ENCODE measurements at regions not wholly inside any gene's neighbourhood (a gene's known extent, or its start where the extent isn't known, plus 50 kb on each side); places are given as distances from the start of the nearest gene placed in this dataset.
"Not testable (repeated sequence)": the region's sequence is repeated elsewhere in the genome, so short reads cannot be mapped to it uniquely, and the experiment has no call there.

DNA sequence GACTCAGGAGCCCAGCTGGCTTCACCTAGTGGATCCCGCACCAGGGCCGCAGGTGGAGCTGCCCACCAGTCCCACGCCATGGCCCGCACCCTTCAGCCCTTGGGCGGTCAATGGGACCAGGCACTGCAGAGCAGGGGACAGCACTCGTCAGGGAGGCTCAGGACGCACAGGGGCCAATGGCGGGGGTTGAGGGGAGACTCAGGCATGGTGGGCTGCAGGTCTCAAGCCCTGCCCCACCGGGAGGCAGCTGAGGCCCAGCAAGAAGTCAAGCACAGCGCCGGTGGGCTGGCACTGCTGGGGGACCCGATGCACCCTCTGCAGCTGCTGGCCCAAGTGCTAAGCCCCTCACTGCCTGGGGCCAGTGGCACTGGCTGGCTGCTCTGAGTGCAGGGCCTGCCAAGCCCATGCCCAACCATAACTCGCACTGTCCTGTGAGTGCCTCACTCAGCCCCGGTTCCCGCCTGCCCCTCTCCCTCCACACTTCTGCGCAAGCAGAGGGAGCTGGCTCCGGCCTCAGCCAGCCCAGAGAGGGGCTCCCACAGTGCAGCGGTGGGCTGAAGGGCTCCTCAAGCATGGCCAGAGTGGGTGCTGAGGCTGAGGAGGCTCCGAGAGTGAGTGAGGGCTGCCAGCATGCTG lies 111.7 kb upstream of the PGR start:
- Histone ChIP-seq H3K9me2 (ENCODE audit: low read depth, low read length) (no peaks in the 10 kb centered on the region), H2AFZ (ENCODE audit: low read length) (no peak overlapping the region), H3K9ac (ENCODE audit: low read length) (no peak overlapping the region), H3K4me3 (ENCODE audit: low read depth, low read length, poor library complexity, severe bottlenecking) (no peak overlapping the region), H3K36me3 (ENCODE audit: insufficient read depth, low read length) (no peaks in the 10 kb centered on the region), H3K27ac (ENCODE audit: low read depth, low read length, poor library complexity, severe bottlenecking) (no peak overlapping the region), H3K9me3 (ENCODE audit: low read length) (no peaks in the 10 kb centered on the region), H3K79me2 (ENCODE audit: insufficient read depth, low read length) (no peaks in the 10 kb centered on the region), H4K20me1 (ENCODE audit: insufficient read depth, low read length) (no peaks in the 10 kb centered on the region), H3K4me2 (ENCODE audit: low read length) (no peak overlapping the region), H3K4me1 (ENCODE audit: insufficient read depth, low read length, severe bottlenecking) (no peaks in the 10 kb centered on the region), H3F3A (ENCODE audit: insufficient read depth, low read length) (no peaks in the 10 kb centered on the region), H3K27me3 (ENCODE audit: insufficient read depth, low read length) (no peaks in the 10 kb centered on the region)
- TF ChIP-seq, protein P1, sequence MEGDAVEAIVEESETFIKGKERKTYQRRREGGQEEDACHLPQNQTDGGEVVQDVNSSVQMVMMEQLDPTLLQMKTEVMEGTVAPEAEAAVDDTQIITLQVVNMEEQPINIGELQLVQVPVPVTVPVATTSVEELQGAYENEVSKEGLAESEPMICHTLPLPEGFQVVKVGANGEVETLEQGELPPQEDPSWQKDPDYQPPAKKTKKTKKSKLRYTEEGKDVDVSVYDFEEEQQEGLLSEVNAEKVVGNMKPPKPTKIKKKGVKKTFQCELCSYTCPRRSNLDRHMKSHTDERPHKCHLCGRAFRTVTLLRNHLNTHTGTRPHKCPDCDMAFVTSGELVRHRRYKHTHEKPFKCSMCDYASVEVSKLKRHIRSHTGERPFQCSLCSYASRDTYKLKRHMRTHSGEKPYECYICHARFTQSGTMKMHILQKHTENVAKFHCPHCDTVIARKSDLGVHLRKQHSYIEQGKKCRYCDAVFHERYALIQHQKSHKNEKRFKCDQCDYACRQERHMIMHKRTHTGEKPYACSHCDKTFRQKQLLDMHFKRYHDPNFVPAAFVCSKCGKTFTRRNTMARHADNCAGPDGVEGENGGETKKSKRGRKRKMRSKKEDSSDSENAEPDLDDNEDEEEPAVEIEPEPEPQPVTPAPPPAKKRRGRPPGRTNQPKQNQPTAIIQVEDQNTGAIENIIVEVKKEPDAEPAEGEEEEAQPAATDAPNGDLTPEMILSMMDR (IDR thresholded peaks at IDR 0.05; ENCODE audit: low read length), result no peak

DNA sequence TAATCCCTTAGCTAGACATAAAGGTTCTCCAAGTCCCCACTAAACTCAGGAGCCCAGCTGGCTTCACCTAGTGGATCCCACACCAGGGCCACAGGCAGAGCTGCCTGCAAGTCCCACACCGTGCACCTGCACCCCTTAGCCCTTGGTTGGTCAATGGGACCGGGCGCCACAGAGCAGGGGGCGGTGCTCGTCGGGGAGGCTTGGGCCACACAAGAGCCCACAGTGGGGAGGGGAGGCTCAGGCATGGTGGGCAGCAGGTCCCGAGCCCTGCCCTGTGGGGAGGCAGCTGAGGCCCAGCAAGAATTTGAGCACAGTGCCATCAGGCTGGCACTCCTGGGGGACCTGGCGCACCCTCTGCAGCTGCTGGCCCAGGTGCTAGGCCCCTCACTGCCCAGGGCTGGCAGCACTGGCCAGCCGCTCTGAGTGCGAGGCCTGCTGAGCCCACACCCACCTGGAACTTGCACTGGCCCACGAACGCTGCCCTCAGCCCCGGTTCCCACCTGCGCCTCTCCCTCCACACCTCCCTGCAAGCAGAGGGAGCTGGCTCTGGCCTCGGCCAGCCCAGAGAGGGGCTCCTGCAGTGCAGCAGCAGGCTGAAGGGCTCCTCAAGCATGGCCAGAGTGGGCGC lies 101.7 kb upstream of the PGR start:
- H3K9ac ChIP-seq (ENCODE audit: low read length); H3K36me3 ChIP-seq (ENCODE audit: insufficient read depth, low read length); H3K27ac ChIP-seq (ENCODE audit: low read depth, low read length, poor library complexity, severe bottlenecking); H2AFZ ChIP-seq (ENCODE audit: low read length); H3K79me2 ChIP-seq (ENCODE audit: insufficient read depth, low read length); H3K9me3 ChIP-seq (ENCODE audit: low read length); H3K4me1 ChIP-seq (ENCODE audit: insufficient read depth, low read length, severe bottlenecking); H3K4me3 ChIP-seq (ENCODE audit: low read depth, low read length, poor library complexity, severe bottlenecking); H3K4me2 ChIP-seq (ENCODE audit: low read length); H4K20me1 ChIP-seq (ENCODE audit: insufficient read depth, low read length); H3F3A ChIP-seq (ENCODE audit: insufficient read depth, low read length); H3K9me2 ChIP-seq (ENCODE audit: low read depth, low read length); H3K27me3 ChIP-seq (ENCODE audit: insufficient read depth, low read length): not testable (repeated sequence)

DNA sequence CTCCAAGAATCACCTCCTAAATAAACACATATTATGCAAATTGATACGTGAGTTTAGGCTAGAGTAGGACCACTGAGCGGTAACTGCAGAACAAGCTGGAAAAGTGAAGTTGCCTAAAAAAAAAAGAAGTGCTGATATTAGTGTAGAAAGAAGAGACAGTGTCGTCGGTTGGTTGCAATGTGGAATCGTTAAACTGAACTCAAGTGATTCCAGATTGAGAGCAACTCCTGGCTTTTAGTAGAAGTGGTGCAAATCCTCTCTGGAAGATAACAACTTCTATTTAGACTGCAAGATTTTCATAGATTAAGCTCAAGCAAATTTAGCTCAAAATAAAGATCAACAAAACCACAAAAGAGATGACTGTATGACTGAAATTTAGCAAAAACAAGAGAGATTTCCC lies 97.0 kb upstream of the PGR start:
- Histone ChIP-seq H3K27me3 (ENCODE audit: insufficient read depth, low read length) (no peaks in the 10 kb centered on the region), H4K20me1 (ENCODE audit: insufficient read depth, low read length) (no peaks in the 10 kb centered on the region), H3K27ac (ENCODE audit: low read depth, low read length, poor library complexity, severe bottlenecking) (no peak overlapping the region), H3K36me3 (ENCODE audit: insufficient read depth, low read length) (no peaks in the 10 kb centered on the region), H3K4me1 (ENCODE audit: insufficient read depth, low read length, severe bottlenecking) (no peaks in the 10 kb centered on the region), H3K9ac (ENCODE audit: low read length) (no peak overlapping the region), H3K9me2 (ENCODE audit: low read depth, low read length) (no peaks in the 10 kb centered on the region), H3F3A (ENCODE audit: insufficient read depth, low read length) (no peaks in the 10 kb centered on the region), H3K4me2 (ENCODE audit: low read length) (no peak overlapping the region), H3K9me3 (ENCODE audit: low read length) (no peaks in the 10 kb centered on the region), H3K79me2 (ENCODE audit: insufficient read depth, low read length) (no peaks in the 10 kb centered on the region), H3K4me3 (ENCODE audit: low read depth, low read length, poor library complexity, severe bottlenecking) (no peak overlapping the region), H2AFZ (ENCODE audit: low read length) (no peak overlapping the region)
- TF ChIP-seq EZH2 (IDR thresholded peaks at IDR 0.05; ENCODE audit: borderline replicate concordance, low read length), result no peak

DNA sequence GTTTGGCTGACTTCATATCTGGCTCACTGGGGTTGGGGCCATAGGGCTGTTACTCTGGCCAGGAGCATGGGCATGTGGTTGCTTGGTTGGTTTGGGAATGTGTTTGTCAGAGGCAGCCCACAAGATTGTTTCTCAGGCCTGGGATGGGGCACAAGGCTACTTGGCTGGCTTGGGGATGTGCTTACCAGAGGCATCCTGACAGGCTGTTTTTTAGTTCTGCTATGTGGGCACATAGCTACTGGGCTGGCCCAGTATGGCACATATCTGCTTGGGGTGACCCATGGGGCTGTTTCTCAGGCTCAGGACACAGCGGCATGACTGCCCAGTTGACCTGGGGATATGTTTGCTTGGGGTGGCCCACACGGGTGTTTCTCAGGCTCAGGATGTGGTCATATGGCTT lies 94.6 kb upstream of the PGR start:
- H3K36me3 ChIP-seq (ENCODE audit: insufficient read depth, low read length), result no peaks in the 10 kb centered on the region
- no peak overlapping the region for H2AFZ ChIP-seq (ENCODE audit: low read length)
- no peak overlapping the region for H3K4me3 ChIP-seq (ENCODE audit: low read depth, low read length, poor library complexity, severe bottlenecking)
- no peaks in the 10 kb centered on the region for H3K9me3 ChIP-seq (ENCODE audit: low read length)
- H3K79me2 ChIP-seq (ENCODE audit: insufficient read depth, low read length), result no peaks in the 10 kb centered on the region
- no peak overlapping the region for H3K4me2 ChIP-seq (ENCODE audit: low read length)
- H3F3A ChIP-seq (ENCODE audit: insufficient read depth, low read length), result no peaks in the 10 kb centered on the region
- H3K9ac ChIP-seq (ENCODE audit: low read length), result no peak overlapping the region
- H4K20me1 ChIP-seq (ENCODE audit: insufficient read depth, low read length), result no peaks in the 10 kb centered on the region
- TF ChIP-seq, protein P1 (IDR thresholded peaks at IDR 0.05; ENCODE audit: low read length), result no peak
- no peak for TF ChIP-seq EZH2 (IDR thresholded peaks at IDR 0.05; ENCODE audit: borderline replicate concordance, low read length)
- no peak overlapping the region for H3K27ac ChIP-seq (ENCODE audit: low read depth, low read length, poor library complexity, severe bottlenecking)
- no peaks in the 10 kb centered on the region for H3K27me3 ChIP-seq (ENCODE audit: insufficient read depth, low read length)
- H3K4me1 ChIP-seq (ENCODE audit: insufficient read depth, low read length, severe bottlenecking), result no peaks in the 10 kb centered on the region
- no peaks in the 10 kb centered on the region for H3K9me2 ChIP-seq (ENCODE audit: low read depth, low read length)

DNA sequence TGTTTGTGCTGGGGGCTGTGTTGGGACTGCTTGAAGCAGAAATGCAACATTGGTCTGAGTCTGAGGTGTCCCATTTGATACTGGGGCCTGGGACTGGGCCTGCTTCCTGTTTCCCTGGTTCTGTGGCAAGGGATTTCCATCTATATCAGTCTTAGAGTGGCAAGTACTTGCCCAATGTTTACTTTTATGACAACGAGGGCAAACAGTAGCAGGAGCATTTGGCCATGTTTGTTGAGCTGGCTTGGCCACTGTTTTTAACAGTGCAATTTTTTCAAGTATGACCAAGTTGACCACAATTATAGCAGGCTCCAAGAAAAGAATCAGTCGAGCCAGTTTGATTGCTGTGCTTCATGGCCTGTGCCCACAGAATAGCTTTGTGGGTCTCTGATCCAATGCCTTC lies 88.5 kb upstream of the PGR start:
- H3K9me2 ChIP-seq (ENCODE audit: low read depth, low read length); H3K4me1 ChIP-seq (ENCODE audit: insufficient read depth, low read length, severe bottlenecking); H3K27ac ChIP-seq (ENCODE audit: low read depth, low read length, poor library complexity, severe bottlenecking); H3K79me2 ChIP-seq (ENCODE audit: insufficient read depth, low read length); H3F3A ChIP-seq (ENCODE audit: insufficient read depth, low read length); H3K4me3 ChIP-seq (ENCODE audit: low read depth, low read length, poor library complexity, severe bottlenecking); H3K27me3 ChIP-seq (ENCODE audit: insufficient read depth, low read length); H3K9ac ChIP-seq (ENCODE audit: low read length); H3K4me2 ChIP-seq (ENCODE audit: low read length); H3K9me3 ChIP-seq (ENCODE audit: low read length); H2AFZ ChIP-seq (ENCODE audit: low read length); H3K36me3 ChIP-seq (ENCODE audit: insufficient read depth, low read length); H4K20me1 ChIP-seq (ENCODE audit: insufficient read depth, low read length): not testable (repeated sequence)

DNA sequence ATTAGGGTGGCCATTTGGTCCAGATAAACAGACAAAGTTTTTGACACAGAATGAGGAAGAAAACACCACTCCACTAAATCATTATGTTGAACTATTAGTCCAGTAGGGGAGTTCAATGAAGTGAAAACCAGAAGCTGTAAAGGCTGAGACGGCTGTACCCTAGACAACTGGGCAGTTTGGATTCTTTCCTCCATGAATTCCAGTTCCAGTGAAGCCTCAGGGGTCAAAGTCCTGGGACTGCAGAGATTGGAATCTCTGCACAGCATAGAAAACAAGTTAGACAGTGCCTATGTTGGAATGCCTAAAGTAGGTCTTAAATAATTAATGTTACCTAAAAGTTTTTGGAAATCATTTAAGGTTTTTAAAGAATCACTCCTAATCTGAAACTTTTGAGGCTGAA lies 86.5 kb upstream of the PGR start:
- H3K9ac ChIP-seq (ENCODE audit: low read length); H3K4me1 ChIP-seq (ENCODE audit: insufficient read depth, low read length, severe bottlenecking); H3F3A ChIP-seq (ENCODE audit: insufficient read depth, low read length); H2AFZ ChIP-seq (ENCODE audit: low read length); H3K36me3 ChIP-seq (ENCODE audit: insufficient read depth, low read length); H3K4me3 ChIP-seq (ENCODE audit: low read depth, low read length, poor library complexity, severe bottlenecking); H3K79me2 ChIP-seq (ENCODE audit: insufficient read depth, low read length); H3K27ac ChIP-seq (ENCODE audit: low read depth, low read length, poor library complexity, severe bottlenecking); H3K9me2 ChIP-seq (ENCODE audit: low read depth, low read length); H3K4me2 ChIP-seq (ENCODE audit: low read length); H3K9me3 ChIP-seq (ENCODE audit: low read length); H3K27me3 ChIP-seq (ENCODE audit: insufficient read depth, low read length); H4K20me1 ChIP-seq (ENCODE audit: insufficient read depth, low read length): not testable (repeated sequence)
